GM20431 (cell line): ENCODE measurements at regions not wholly inside any gene's neighbourhood (a gene's known extent, or its start where the extent isn't known, plus 50 kb on each side); places are given as distances from the start of the nearest gene placed in this dataset.

ENCODE experiments used
- in situ Hi-C: fragments of 300-500 bp; cut with MseI, MboI; formaldehyde crosslinking; loops from one replicate; pipeline ENCODE4 v1.15.0; 2020; ENCODE audit warnings: low sequenced_read_pairs; ENCODE audit not compliant: unreplicated experiment

DNA sequence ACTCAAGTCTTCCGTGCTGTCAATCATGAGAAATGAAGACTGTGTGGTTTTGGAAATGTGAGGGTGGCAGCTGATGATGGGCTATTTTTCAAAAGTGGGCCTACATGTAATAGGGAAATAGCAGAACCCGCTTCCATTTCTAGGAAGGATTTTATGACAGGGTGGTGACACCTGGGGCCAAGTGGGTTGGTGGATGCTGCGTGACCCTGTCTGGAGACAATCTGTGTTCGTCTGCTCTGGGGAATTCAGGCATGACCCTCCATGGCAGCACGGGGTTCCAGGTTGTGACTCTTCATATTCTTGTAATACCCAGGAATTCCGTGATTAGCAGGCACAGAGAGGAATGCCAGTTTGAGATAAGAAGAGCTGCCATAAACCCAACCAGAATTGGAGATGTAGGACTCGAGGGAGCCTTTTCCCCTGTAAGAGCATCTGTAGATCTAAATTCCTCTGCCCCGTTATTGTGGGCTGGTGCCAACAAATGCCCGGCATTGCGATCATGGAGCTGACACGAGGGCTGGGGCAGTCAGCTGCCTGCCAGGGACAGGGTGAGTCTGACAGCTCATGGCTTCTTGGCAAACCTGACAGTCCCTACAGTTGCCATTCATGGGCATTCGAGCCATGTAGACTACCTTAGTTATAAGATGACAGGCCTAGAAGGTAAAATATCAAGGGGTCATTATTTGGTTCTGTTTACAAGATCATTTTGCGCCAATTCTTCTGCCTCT, 279.7 kb downstream of the GADD45G start:
- in situ Hi-C loops = no loop called here

DNA sequence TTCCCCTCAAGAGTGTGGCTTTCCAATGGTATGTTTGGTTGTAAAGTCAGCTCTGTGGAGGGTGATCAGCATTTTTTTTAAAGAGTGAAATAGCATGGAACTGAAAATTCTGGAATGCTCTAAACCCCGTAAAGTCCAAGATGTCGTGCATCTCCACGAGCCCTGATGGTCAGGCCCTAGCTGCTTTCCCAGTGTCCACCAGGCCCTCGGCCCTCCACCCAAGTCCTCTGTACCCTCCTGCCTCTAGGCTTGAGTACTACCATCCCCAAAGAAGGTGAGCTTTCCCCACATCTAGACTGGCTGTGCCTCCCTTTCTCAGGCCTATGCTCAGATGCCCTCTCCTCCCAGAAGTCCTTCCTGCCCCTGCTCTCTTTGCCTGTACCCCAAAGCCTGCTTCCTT, 280.3 kb downstream of the GADD45G start:
- in situ Hi-C loops = no loop called here

DNA sequence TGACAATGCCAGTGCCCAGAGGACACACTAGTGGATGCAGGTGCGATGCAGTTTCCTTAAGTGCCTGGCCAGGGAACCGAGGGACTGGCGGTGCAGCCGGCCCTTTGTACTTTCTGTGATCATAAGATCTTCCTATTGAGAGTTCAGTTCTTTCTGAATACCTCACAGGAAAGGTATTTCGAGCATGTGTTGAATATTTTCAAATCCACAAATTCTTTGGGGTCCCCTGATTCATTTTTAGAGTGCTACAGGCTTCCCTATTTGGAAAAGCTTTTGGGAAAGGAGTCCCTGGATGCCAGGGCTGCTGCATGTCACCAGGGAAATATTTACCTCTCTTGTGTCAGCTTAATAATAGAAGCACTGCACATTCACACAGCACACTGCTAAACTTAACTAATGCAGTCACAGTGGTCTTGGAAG, 281.5 kb downstream of the GADD45G start:
- in situ Hi-C loops = no loop called here

DNA sequence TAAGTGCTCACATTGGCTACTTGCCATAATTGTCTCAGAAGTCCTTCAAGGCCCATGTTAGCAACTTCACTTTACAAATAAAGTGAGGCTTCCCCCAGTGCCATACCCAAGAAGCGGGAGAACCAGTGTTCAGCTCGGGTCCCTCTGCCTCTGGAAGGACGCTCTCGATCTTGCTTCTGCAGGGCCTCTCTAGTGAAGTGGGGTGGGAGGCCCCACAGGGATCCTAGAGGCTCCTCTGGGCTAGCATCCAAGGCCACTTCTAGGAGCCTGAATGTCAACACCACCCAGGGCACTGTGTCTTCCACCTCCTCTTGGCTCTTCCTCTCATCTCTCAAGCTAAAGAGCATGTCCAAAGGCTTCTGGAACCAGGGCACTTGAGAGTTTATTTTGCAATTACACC, 282.5 kb downstream of the GADD45G start:
- in situ Hi-C loops = no loop called here

DNA sequence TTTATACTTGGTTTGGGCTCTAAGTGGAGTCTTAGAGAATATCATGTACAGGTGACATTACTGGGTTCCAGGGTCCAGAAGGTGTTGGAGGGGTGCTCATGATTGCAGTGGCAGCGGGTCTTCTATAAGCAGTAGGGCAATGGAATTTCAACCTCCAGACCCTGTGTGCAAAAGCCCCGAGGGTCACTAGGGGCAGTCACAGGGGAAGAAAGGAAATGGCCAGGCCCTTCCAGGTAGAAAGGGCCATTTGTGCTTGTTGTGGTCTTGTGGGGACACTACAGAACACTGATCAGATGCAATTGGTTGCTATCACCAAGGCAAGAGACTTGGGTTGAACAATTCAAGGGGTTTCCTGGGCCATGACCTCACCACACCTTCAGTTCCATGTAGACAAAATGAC, 283.4 kb downstream of the GADD45G start:
- in situ Hi-C loops = no loop called here

- in situ Hi-C loops = no loop called here
Measured at GRCh38 chr9:89888677-89889076, 283.9 kb downstream of the GADD45G start.

DNA sequence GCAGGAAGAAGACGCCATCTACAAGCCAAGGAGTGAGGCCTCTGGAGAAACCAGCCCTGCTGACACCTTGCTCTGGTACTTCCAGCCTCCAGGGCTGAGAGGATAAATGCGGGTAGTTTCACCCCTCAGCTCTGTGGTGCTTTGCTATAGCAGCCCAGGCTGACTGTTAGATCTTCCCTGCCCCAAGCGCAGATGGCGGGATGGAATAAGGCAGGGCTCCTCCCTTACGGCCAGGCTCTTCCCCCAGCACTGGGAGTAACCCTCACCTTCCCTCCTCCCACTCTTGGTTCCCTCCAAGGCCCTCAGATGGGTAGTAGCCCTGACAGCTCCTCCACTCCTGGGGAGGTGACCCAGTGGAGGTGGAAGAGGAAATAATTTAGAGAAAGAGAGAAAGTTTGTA, 285.1 kb downstream of the GADD45G start:
- in situ Hi-C loops = no loop called here

DNA sequence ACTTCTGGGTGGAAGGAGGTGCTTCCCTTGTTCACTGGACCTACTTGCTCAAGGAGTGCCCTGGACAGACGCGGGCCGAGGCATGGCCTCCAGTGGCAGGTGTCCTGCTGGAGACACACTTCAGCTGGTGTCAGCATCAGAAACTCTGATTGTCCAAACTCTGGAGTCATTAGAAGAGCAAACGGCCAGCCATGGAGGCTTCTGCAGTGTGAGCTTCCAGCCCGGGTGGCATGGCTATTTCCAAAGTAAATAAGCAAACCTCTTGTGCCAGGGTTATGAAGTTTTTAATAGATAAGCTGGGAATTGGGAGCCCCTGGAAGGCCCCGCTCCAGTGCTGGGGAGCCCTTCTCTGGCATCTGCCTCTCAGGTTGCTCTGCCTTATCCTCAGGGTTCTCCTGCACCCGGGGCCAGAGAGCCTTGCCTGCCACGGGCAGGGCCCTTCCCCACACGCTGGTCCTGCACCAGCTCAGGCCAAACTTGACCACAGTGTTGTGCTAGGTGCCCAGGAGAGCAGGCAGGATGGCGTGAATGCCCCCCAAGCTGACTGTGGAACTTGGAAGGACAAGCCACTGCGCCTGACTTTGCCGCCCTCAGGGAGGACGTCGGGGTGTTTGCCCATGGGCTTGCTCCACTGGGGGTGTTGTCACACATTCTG, 285.6 kb downstream of the GADD45G start:
- in situ Hi-C loops = no loop called here

- in situ Hi-C loops = no loop called here
Measured at GRCh38 chr9:89891221-89891590, 286.4 kb downstream of the GADD45G start.

- in situ Hi-C loops = no loop called here
Measured at GRCh38 chr9:89891591-89892304, 286.9 kb downstream of the GADD45G start.

DNA sequence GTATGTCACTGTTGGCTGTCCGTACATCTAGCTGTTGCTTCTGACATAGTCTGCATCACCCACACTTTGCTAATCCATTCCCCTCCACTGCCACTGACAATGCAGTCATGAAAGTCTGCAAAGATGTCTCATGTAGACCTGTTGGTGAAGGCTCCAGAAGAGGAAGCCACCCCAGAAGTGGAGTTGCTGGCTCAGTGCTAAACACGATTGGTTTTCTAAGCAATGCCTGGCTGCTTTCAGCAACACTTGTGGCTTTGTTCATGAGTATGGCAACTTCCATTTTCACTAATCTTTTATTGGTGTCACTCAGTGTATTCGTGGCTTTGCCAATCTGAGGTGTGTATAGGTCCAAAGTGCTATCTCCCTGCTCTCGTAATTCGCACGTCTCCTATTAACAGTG, 288.1 kb downstream of the GADD45G start:
- in situ Hi-C loops = no loop called here

GRCh38 chr9:89893886-89894285, 289.1 kb downstream of the GADD45G start:
- in situ Hi-C loops = no loop called here

- in situ Hi-C loops = no loop called here
Measured at GRCh38 chr9:89896806-89897340, 292.1 kb downstream of the GADD45G start.

GRCh38 chr9:89899573-89899972, 294.8 kb downstream of the GADD45G start:
- in situ Hi-C loops = no loop called here

DNA sequence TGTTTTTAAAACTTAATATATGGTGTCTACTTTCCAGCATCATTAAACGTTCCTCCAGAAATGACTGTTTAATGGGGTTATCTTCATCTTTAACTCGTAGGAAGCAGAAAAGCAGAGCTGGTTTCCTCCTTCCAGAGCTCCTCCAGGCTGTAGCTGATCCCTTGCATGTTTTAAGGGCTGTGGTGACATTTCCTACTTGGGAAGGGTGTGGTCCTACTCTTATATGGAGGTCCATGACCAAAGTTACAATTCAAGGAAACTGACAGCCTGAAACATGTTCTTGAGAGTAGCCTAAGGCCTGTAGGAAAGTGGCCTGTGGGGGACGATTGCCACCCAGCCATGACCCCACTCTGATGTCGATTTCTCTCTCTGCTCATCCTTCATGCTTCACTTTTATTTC, 297.1 kb downstream of the GADD45G start:
- in situ Hi-C loops = no loop called here

DNA sequence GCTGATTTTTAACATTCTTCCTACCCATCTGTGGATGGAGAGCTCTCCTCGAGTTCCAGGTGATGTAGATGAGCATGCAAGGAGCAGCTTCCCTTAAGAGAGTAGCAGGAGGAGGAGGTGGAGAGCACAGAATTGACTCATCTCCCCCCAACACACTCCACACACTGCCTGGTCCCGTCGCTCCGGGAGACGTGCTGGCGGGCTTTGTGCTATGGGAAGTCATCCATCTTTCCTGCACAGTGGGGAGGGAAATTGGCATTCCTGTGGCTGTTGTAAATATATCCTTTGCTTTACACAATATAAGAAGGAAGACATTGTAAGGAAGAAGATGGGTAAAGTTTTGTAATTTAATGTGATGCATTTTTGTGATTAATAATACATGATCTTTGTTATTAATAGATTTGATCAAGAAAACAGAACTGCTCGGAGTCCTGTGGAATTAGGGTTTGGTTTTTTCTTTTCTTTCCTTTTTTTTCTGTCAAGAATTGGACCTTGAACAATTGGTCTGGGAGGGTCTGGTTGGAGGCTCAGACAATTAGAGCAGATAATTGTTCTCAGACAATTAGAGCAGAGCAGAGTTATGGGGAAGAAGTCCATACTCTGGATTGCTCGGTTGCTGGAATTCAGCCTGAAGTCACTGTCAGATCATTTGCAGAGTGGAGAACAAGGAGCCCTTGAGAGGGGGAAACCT, 297.8 kb downstream of the GADD45G start:
- in situ Hi-C loops = no loop called here

DNA sequence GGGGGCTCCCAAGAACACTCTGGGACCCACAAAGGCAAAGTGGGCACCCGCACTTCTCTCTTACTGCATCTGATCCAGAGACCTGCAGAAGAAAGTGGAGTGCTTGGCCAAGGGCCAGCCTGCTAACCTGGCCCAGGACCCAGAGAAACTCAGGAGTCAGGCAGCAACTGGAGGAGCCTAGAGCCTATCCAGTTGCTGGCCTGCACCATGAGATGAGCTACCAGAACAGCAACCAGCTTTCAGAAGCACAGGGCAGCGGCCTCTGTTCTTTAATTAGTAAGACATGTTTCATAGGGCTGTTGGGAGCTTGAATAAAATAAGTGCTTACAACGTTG, 298.3 kb downstream of the GADD45G start:
- in situ Hi-C loops = no loop called here

- in situ Hi-C loops = no loop called here
Measured at GRCh38 chr9:89905606-89906338, 301.0 kb downstream of the GADD45G start.

DNA sequence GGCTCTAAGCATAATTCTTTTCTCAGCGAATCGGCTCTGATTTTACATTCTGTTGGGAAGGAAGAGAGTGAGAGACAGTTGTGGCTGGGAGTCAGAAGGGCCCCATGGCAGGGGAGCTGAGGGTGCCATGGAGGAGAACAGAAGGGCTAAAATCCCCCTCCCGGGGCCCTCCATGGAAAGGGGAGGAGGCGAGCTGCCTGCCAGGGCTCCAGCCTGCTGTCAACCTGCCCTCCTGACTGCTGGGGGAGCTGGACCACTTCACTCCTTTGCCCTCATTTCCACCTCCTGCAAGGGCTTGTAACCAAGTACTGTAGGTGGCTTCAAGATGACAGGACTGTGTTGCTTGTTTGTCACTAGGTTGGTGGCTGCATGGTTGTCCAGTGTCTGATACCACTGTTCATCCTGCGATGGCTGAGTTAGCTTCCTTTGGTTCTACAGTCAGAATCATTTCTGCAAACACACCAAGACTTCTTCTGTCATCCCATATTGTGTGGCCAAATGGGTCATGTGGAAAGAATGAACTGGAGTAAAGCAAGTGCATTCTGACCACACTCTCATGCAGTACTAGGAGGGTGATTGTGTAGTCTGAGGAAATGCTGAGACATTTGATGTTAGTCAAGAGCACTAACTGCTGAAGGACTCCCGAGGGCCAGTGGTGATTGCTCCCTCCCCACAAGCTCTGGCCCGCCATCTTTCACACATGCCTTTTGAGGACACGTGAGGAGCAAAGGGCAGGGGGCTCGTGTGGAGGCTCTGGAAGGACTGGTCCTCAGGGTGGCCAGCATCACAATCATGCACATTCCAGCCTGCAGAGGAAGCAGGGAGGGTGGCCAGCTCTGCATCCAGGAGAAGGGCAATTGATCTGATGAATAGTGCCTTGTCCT, 307.2 kb downstream of the GADD45G start:
- in situ Hi-C loops = no loop called here
